Gastrocnemius medialis (tissue), 4 donors: ENCODE measurements at regions not wholly inside any gene's neighbourhood (a gene's known extent, or its start where the extent isn't known, plus 50 kb on each side); places are given as distances from the start of the nearest gene placed in this dataset.

Experiments used
- POLR2A ChIP-seq, 2 donors: fragments of 450-650 bp; IDR thresholded peaks; one replicate each; pipeline ENCODE4 v1.6.1; 2017; ENCODE audit warnings: antibody characterized with exemption in 2 of 2, mild to moderate bottlenecking in 2 of 2, moderate library complexity in 2 of 2
- TF ChIP-seq, protein P1 (sequence below), 5 experiments: fragments of 450-650 bp in 3 of 5; fragments of 200-600 bp in 2 of 5; sonication (generic) in 2 of 5; IDR thresholded peaks in 4 of 5; conservative IDR thresholded peaks in 1 of 5; 1 replicate in 4 of 5; 2 replicates in 1 of 5; pipeline ENCODE4 v1.5.1; 2016 to 2019; ENCODE audit warnings: antibody characterized with exemption in 5 of 5, mild to moderate bottlenecking in 3 of 5, moderate library complexity in 3 of 5

DNA sequence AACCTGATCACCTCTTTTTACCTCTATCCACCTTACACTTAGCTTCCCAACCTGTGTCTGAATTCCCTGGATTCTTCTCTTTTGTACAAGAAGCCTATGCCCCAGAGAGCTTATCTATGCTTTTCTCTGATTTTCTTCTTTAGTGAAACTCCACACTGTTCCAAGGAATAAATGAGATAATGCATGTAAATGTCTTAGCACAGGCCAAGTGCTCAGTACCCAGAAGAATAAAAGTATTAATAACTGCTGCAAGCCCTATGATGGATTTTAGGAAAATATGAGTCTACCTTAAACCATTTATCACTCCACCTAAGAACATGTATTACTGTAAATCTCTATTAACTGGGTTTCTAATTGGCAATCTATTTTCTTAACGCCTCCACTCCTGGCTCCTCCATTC is 168.5 kb upstream of the TNC start:
- no peak for TF ChIP-seq POLR2A (IDR thresholded peaks at IDR 0.05)
- TF ChIP-seq, protein P1, sequence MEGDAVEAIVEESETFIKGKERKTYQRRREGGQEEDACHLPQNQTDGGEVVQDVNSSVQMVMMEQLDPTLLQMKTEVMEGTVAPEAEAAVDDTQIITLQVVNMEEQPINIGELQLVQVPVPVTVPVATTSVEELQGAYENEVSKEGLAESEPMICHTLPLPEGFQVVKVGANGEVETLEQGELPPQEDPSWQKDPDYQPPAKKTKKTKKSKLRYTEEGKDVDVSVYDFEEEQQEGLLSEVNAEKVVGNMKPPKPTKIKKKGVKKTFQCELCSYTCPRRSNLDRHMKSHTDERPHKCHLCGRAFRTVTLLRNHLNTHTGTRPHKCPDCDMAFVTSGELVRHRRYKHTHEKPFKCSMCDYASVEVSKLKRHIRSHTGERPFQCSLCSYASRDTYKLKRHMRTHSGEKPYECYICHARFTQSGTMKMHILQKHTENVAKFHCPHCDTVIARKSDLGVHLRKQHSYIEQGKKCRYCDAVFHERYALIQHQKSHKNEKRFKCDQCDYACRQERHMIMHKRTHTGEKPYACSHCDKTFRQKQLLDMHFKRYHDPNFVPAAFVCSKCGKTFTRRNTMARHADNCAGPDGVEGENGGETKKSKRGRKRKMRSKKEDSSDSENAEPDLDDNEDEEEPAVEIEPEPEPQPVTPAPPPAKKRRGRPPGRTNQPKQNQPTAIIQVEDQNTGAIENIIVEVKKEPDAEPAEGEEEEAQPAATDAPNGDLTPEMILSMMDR (IDR thresholded peaks at IDR 0.05 in 4 of 5, conservative IDR thresholded peaks at IDR 0.05 in 1 of 5): no peak
